HG03342 (cell line): ENCODE measurements at regions not wholly inside any gene's neighbourhood (a gene's known extent, or its start where the extent isn't known, plus 50 kb on each side); places are given as distances from the start of the nearest gene placed in this dataset.

Experiments
- ATAC-seq: cut with Tn5 transposase; IDR thresholded peaks from one replicate; pipeline ENCODE4 v1.9.1; 2021; ENCODE audit warnings: mild to moderate bottlenecking, moderate library complexity; ENCODE audit not compliant: unreplicated experiment

DNA sequence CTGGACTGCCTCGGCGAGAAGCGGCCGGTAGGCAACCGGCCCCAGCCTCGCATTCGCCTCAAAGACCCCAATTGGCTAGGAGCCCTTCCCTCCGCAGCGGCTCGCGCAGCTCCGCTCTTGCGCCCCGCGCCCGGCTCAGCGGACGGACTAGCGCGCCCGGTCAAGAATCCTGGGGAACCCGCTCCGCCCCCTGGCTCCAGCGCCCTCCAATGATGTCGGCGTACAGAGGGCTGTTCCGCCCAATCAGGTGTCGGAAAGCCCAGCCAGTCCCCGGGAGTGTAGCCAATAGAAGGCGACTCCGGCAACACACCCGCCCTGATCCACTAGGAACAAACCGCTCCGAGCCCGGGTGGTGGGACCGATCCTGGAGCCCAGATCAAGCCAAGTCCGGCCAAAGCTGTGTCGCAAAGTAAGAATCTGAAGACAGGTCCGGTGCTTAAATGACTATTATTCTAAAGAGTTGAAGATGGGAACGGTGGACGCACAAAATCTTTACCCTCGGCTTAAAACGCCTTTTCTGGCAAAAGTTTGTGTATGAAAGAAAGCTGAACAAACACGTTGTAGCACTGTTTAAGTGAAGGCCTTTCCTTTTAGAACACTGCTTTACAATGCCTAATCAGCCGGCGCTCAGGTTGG lies 132.2 kb downstream of the OGFRL1 start:
- peak; percentile 94 for ATAC-seq

DNA sequence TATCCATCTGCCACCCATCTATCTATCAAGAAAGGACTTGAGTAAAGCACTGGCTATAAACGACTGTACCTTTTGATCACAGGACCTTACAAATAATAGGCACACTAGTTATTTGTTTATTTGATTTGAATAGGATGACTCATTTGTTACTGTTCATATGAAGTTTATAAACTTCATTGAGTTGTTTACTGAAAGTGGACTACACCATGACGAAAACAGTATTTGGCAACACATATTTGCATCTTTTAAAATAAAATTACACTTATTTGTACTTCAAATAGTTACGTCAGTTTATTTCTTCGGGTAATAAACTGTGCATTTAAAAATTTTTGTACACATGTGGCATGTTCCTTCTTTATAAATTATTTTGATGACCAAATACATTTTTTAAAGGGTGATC lies 133.0 kb downstream of the OGFRL1 start:
- ATAC-seq = no peak

DNA sequence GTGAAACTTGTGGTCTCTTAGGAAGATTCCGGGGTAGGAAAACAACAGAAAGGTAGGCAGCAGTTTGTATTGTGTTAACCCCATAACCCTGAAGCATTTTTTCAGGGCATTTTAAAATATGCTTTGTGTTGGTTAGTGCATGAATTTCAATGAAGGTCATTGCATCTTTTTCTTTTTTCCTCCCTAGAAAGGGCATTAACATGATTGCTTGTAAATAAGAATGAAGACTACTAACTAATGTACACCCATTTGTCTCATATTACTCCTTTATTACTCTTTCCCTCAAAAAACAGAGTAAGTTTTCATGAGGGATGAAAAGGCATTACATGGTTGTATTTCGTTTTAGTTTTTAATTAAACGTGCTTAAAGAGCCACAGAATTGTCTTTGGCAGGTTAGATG lies 141.4 kb downstream of the OGFRL1 start:
- ATAC-seq = no peak

DNA sequence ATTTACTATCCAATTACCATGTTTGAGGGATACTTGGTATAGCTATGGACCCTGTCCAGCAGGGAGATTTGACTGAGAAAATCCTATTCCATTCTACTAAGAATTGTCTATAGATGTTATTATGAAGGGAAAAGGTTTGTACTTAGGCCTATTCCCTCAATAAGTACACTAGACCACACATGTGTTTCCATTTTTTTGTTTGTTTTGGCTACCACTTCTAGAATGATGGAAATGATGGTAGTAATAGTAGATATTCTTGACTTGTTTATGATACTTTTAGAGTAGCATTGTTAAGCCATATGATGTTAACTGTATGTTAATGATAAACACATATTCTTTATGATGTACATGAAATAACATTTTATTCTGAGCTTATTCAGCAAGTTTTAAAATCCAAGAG lies 144.8 kb downstream of the OGFRL1 start:
- ATAC-seq = no peak

DNA sequence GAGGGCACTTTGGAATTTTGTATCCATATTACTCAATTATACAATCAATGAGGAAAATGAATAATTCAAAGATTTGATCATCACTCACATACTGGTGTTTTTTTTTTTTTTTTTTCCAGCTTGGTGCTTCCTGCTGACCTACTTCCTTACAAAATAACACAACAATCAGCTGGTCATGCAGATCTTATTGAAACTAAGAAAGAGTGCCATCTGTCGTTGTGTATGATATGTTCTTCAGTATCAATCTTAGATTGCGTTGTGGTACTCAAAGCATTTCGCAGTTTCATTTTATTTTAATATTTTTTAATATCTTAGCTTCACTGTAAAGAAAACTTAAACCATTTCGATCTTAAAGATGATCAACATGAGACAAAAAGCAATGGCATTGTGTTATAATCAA lies 155.6 kb downstream of the OGFRL1 start:
- ATAC-seq = no peak

DNA sequence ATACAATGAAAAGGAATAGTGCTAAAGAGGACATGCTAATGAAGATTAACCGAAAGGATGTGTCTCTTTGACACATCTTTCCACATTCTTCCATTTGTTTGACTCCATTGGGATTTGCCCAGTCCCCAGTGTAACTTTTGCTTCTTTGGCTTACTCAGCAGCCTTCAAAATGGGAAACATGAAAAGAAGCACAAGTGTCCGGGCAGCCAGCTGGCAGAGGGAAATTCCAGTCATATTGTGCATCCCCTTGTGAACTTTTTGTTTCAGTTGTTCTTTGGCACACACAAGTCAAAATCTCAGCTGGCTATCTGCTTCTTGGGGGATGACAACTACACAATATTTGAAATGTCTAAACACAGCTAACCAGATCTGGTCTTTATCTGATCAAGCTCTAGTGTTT lies 157.4 kb downstream of the OGFRL1 start:
- ATAC-seq = no peak

DNA sequence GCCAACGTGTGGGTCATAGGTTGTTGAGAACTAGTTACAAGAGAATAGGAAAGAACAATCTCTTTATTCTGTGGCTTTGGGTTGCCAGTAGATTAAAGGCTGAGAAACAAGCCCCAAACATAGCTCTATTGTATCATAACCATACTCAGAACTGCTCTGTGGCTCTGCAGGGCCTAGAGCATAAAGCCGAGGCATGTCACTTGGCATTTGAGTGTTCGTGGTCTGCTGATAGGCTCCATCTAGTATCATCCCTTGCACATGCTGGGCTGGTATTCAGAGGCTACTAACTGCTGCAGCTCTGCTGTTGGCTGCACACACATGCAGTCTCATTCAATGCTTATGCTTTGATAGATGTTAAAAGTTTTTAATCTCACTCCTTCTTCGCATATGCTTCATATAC lies 157.9 kb downstream of the OGFRL1 start:
- no peak for ATAC-seq

DNA sequence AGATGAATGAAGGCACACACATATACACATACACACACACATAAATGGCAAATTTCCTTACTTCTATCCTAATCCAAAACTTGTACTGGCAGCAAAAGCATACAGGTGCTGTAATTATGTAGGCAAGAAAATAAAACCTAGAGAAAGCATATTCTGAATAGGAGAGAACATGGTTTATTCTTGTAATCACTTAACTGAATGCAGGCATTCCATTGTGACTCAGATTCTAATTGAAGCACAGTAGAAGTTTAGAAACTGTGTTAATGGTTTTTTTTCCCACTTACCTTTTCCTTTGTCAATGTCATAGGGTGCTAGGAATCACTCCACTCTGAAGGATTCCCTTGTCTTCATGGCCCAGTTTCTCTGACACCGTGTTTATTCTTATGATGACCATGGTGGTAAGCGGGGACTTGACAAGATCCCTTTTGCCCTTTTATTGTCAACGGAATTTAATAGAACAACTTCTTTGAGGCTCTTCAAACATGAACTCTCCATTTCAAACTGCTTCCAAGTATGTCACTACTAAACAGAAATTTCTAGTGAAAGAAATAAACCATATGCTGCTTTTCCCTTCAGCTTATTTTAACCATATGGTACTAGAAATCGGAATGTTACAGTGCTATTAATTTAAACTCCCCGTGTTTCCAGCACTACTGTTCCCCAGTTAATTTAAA lies 164.2 kb downstream of the OGFRL1 start:
- ATAC-seq = no peak

DNA sequence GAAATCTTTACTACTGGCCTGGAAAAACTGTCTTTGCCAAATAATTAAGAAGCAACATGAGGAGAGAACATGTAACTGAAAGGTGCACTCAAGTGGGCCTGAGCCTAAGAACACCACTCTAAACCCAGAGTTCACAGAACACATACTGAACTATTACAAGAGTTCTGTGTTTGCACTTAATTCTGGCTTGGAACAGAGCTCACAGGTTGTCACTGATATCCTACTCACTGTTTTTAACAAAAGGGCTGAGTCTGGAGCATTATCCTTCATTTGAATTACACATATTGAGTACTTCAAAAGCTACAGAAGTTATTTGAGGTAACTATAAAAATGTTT lies 164.7 kb downstream of the OGFRL1 start:
- ATAC-seq = no peak

DNA sequence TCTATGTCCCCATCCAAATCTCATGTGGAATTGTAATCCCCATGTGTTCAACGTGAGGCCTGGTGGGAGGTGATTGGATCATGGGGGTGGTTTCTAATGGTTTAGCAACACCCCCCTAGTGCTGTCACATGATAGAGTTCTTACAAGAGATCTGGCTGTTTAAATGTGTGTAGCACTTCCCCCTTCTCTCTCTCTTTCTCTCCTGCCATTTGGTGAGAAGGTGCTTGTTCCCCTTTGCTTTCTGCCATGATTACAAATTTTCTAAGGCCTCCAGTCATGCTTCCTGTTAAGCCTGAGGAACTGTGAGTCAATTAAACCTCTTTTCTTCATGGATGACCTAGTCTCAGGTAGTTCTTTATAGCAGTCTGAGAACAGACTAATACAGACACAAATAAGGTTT lies 165.4 kb downstream of the OGFRL1 start:
- no peak for ATAC-seq

DNA sequence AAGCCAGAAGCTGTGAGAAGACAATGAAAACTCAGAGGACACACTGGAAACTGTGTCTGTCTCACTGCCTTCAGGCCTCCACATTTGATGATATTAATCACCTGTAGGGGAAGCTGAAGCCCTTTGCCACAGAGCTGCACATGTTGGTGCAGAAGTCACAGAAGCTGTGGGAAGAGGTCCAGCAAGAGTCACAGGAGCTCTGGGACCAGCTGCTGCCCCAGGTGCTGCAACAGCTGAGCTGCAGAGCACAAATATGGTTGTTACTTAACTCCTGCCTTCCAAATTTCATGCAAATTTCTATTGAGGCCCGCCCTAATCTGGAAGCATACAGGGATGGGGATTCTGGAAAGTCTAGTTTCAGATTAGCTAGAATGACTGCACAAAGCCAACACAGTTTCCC lies 169.3 kb downstream of the OGFRL1 start:
- no peak for ATAC-seq

DNA sequence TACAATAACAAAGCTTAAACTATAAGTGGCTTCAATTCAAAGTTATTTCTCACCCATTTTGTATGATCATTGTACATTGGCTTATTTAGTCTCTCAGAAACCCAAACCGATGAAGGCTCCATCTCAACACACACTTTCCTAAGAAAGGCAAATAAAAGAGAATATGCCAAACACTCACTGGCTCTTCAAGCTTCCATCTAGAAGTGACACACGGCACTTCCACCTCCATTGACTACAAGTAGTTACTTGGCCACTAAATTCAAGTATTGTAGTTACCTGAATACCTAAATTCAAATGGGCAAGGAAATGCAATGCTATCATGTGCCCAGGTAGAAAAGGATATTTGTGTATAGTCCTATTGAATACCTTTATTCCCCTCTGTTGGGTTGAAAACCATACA lies 170.6 kb downstream of the OGFRL1 start:
- no peak for ATAC-seq

DNA sequence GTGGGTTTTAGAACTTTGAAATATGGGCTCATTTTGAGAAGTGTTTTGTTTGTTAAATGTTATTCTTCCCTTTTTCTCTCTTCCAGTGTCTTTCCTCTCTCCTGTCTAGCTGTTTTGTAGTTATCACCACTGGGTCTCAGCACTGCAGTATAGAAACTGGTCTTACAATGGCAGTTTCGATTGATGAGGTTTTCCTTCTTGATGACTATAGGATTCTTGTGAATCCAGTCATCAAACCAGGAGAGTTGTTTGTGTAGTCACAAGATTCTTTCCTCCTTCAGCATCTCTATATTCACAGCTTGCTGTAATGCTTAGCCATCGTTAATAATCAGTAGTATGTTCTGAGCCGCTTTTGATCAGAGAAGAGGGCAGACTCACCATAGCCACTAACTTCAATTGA lies 172.3 kb downstream of the OGFRL1 start:
- ATAC-seq = no peak

DNA sequence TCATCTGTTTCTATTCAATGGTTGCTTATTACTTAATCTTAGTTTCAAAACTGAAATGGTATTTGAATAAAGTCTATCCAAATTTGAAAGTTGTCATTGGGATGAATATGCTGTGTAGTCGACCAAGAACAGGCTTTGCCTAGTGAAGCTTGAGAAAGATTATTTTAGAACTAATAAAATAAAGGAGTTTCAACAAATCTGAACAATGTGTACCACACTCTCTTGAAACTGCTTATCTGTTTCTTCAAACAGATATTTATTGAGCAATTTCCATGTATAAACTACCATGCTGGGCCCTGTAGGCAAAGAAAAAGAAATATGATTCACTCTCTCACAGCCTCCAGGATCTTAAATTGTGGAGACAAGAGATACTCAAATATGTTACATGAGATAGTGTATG lies 174.4 kb downstream of the OGFRL1 start:
- ATAC-seq = no peak

DNA sequence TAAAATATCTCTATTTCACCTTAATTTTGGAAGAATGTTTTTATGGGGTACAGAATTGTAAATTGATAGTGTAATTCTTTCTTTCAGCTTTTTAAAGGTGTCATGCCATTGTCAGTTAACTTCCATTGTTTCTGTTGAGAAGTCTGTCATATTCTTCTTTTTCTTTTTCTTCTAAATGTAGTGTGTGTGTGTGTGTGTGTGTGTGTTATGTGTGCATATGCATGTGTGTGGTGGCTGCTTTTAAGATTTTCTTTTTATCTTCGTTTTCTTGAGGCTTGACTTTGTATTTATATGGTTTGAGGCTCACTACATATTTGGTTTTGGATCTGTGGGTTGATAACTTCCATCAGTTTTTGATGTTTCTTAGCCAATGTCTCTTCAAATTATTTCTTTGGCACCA lies 176.5 kb downstream of the OGFRL1 start:
- no peak for ATAC-seq

DNA sequence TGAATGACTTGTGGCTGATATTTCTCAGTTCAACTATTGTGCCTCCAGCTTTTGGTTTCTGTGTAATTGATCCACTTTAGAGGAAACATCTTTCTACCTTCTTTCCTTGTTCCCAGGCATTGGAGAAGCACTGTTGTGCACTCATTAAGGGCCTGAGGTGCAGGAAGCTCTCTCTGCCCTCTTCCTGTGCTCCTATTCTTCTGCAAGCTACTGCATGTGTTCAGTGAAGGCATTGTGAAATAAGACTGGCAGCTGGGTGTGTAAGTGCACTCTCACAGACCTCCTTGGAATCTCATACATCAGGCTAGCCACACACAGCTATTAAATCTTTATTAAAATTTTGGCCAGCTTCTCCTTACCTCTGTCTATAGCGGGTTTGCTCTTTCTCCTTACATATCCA lies 177.8 kb downstream of the OGFRL1 start:
- ATAC-seq = no peak

DNA sequence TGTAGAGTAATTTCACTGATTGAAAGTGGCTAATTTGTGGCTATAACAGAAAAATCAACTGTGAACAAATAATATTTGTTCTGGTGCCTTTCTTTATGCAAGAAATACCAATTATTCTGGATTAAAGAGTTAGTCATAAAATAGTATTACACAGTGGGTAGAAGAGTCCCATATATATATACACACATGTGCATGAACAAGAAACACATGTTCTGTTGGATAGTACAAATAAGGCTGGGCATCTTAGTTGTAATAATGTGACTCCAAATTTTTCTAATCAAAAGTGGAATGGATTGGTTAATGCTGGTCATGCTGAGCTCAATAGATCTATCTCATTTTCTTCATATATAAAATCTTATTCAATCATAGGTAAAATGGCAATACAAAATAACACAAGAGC lies 179.4 kb downstream of the OGFRL1 start:
- ATAC-seq = no peak

DNA sequence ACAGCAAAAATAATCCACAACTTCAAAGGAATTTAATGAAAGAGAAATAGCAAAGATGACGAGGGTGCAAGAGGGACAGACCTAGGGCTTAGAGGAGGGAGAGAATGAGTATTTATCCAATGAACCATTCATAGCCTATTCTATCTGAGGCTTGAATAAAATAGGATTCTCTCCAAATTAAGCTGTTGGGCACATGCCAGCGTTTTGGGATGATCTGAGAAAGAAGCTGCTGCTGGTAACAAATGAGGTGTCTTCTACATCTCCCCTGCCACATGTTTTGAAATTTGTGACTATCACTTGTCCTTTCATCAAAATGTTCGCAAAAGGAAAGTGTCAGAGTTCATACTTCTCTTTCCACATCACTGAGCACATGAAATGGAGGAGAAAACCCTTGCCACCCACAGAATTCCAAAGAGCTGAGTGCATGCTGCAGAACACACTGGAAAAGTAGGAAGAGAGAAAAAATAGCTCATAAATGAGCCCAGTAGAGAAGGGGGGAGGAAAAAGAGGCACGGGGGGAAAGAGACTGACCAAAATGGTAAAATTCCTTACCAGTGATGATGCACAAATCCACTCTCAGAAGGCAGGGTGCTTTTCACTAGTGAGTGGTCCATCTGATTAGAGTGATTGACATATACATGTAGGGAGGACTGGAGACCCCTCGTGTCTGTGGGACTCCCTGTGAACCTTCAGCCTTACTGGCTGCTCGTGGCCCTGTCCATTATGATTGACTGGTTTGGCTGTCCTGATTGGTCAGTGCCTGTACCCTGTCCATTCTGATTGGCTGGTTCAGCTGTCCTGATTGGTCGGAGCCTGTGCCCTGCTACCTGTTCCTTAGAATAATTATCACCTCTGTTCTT lies 180.5 kb downstream of the OGFRL1 start:
- ATAC-seq = no peak

DNA sequence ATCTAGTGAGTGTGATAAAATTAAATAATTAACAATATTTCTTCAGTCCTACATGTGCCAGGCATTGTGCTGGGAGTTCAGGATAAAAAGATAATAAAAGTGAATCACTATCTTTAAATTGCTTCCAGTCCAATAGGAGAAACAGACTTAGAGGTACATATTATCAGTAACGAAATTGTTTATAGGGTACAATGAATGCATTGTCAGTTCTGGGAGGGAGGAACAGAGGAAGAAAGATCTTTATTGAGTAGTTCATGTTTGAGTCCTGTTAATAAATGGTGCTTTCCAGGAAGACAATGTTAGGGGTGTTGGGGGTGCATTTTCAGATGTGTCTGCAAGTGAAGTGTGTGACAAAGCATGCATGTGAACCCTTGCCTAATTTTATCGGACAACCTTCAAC lies 183.1 kb downstream of the OGFRL1 start:
- ATAC-seq = no peak

DNA sequence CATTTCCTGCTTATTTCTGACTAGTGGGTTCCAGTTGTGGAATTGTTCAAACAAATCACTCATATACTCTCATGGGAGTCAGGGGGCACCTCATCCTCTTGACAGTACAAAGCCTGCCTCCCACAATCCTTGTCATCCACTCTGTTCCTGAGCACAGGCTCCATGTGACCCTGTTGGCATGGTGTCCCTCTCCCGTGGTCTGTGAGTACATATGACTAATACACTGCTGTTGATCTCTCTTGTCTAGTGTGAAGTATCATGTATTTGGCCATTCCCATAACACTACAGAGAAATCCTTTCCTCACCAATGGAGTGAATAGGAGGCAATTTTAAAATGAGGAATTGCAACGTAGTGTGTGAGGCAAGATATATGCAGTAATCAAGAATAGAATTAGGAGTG lies 185.3 kb downstream of the OGFRL1 start:
- ATAC-seq = no peak

DNA sequence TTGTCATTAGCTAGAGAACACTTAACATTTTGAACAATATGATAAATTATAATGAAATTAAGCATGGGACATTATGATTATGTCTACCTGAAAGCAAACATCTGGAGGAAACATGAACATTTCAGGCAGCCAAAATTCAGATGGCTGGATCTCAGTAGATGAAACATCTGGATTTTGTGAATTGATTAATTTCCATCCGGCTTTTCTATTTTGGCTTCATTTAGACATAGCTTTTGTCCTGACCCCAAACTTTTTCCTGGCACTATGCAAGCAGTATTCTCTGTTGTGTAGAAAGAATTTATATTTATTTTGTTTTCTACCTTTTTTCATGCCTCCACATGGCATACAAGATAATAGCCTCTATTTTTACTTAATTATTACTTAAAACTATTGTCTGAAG lies 186.3 kb downstream of the OGFRL1 start:
- no peak for ATAC-seq

DNA sequence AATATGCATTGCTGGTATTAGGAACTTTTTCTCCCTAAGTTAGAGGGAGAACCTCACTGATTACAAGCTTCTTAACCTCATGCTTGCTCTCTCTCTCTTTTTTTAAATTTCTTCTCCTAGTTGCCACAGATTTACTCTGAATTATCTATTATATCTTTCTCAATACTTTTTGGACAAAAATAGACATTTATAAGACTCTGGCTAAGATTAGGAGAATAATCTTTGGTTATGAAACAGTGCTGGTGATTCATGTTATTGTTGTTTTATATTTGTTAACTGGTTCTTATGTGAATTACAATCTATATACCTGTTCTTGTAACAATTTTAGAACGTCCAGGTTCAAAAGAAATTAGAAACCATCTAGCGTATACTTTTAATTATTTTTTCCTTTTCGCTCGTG lies 187.8 kb downstream of the OGFRL1 start:
- no peak for ATAC-seq
